ENCODE measurements at regions not wholly inside any gene's neighbourhood (a gene's known extent, or its start where the extent isn't known, plus 50 kb on each side); places are given as distances from the start of the nearest gene placed in this dataset.

DNA sequence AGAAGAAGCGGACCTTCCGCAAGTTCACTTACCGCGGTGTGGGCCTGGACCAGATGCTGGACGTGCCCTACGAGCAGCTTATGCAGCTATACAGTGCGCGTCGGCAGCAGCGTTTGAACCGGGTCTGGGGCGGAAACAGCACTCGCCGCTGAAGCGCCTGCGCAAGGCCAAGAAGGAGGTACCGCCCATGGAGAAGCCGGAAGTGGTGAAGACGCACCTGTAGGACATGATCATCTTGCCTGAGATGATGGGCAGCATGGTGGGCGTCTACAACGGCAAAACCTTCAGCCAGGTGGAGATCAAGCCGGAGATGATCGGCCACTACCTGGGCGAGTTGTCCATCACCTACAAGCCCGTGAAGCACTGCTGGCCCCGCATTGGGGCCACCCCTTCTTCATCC lies 390.4 kb upstream of the MEIS2 start:
- Mint-ChIP-seq H3K4me1 (ENCODE audit: insufficient read depth, unreplicated experiment) (no peaks in the 10 kb centered on the region), H3K27ac (ENCODE audit: low read depth, unreplicated experiment) (no peak overlapping the region), H3K27me3 (ENCODE audit: insufficient read depth, unreplicated experiment) (no peaks in the 10 kb centered on the region), H3K9me3 (ENCODE audit: unreplicated experiment) (peaks cover 37% of the 10 kb centered on the region), H3K36me3 (ENCODE audit: insufficient read depth, unreplicated experiment) (no peaks in the 10 kb centered on the region), H3K4me3 (ENCODE audit: unreplicated experiment) (no peak overlapping the region)
- no peak for TF ChIP-seq CTCF (IDR thresholded peaks at IDR 0.05; ENCODE audit: unreplicated experiment)
- no peak for DNase-seq (ENCODE audit: unreplicated experiment)
- ChIA-PET CTCF (no interaction called here), POLR2A (interaction anchor here (0.6 kb wide), 1 partner anchor 95 kb away, joined by 4 read pairs; no protein-coding TSS in a partner anchor)
- no TSS peak for BruUV-seq (replicated peaks)
- intact Hi-C loops (cut with micrococcal nuclease) = no loop called here

DNA sequence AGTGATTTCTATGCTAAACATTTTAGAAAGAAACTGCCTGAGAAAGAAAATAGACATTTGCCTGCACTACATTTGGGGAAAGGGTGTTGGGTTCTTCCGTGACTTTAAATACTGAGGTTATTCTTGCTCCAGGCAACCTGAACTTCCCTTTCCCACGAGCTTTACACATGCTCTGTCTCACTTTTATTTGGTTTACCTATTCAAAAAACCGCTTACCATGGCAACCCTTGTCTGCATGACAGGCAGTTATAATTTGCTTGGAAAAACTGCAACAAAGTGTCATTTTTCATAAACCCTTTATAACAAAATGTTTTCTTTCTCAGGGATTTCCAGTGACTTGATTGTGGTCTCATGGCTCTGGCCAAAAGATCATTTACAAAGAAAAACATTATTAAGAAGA lies 416.3 kb upstream of the MEIS2 start:
- no peak for DNase-seq (ENCODE audit: unreplicated experiment)
- Mint-ChIP-seq H3K36me3 (ENCODE audit: insufficient read depth, unreplicated experiment) (no peaks in the 10 kb centered on the region), H3K27me3 (ENCODE audit: insufficient read depth, unreplicated experiment) (no peaks in the 10 kb centered on the region), H3K27ac (ENCODE audit: low read depth, unreplicated experiment) (no peak overlapping the region), H3K9me3 (ENCODE audit: unreplicated experiment) (peaks cover 27% of the 10 kb centered on the region), H3K4me1 (ENCODE audit: insufficient read depth, unreplicated experiment) (no peaks in the 10 kb centered on the region), H3K4me3 (ENCODE audit: unreplicated experiment) (no peak overlapping the region)
- no TSS peak for BruUV-seq (replicated peaks)
- POLR2A ChIA-PET = no interaction called here
- no peak for TF ChIP-seq CTCF (IDR thresholded peaks at IDR 0.05; ENCODE audit: unreplicated experiment)
- intact Hi-C loops (cut with micrococcal nuclease) = no loop called here
- CTCF ChIA-PET = interaction anchor here (0.7 kb wide), 1 partner anchor 9 kb away, joined by 3 read pairs; no protein-coding TSS in a partner anchor

DNA sequence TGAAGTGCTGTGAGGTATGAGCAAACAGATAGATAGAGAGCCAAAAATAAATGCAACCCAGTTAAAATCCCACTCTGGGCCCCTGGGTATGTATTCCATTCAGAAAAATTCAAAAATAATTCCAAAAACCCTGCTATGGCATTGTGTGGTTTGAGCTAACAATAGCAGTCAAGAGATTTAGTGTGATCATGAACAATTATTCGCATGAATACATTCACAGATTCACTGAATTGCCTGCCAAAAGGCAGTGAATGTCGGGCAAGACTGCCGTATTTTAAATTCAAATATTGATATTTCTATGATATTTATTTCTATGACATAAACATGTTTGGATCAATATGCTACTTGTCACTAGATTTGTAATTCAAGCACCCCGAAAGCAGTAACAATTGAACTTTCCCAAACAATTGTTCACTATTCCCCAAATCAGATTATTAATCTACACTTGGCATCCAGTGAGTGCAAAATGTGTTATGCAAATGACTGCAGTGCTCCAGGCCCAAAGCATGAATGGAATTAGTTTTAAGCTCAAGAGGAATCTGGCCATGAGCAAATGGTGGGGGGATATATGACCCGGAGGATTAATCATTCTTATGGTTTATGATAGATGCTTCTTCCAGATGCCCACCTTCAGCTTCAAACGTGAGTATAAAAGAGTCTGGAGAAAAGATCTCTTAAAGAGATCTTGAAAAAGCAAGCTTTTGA lies 417.0 kb upstream of the MEIS2 start:
- Mint-ChIP-seq H3K9me3 (ENCODE audit: unreplicated experiment) (peaks cover 33% of the 10 kb centered on the region), H3K27me3 (ENCODE audit: insufficient read depth, unreplicated experiment) (no peaks in the 10 kb centered on the region), H3K4me1 (ENCODE audit: insufficient read depth, unreplicated experiment) (no peaks in the 10 kb centered on the region), H3K4me3 (ENCODE audit: unreplicated experiment) (no peak overlapping the region), H3K36me3 (ENCODE audit: insufficient read depth, unreplicated experiment) (no peaks in the 10 kb centered on the region), H3K27ac (ENCODE audit: low read depth, unreplicated experiment) (no peak overlapping the region)
- no TSS peak for BruUV-seq (replicated peaks)
- ChIA-PET POLR2A (no interaction called here), CTCF (interaction anchor here (0.6 kb wide), 1 partner anchor 21 kb away, joined by 3 read pairs; no protein-coding TSS in a partner anchor)
- intact Hi-C loops (cut with micrococcal nuclease) = no loop called here
- no peak for TF ChIP-seq CTCF (IDR thresholded peaks at IDR 0.05; ENCODE audit: unreplicated experiment)
- DNase-seq (ENCODE audit: unreplicated experiment) = no peak

- Mint-ChIP-seq H3K4me3 (ENCODE audit: unreplicated experiment) (no peak overlapping the region), H3K36me3 (ENCODE audit: insufficient read depth, unreplicated experiment) (no peaks in the 10 kb centered on the region), H3K9me3 (ENCODE audit: unreplicated experiment) (peaks cover 28% of the 10 kb centered on the region), H3K27me3 (ENCODE audit: insufficient read depth, unreplicated experiment) (no peaks in the 10 kb centered on the region), H3K4me1 (ENCODE audit: insufficient read depth, unreplicated experiment) (no peaks in the 10 kb centered on the region), H3K27ac (ENCODE audit: low read depth, unreplicated experiment) (no peak overlapping the region)
- intact Hi-C loops (cut with micrococcal nuclease) = no loop called here
- TF ChIP-seq CTCF (IDR thresholded peaks at IDR 0.05; ENCODE audit: unreplicated experiment) = no peak
- no TSS peak for BruUV-seq (replicated peaks)
- ChIA-PET POLR2A (no interaction called here), CTCF (no interaction called here)
- DNase-seq (ENCODE audit: unreplicated experiment) = no peak
Measured at GRCh38 chr15:37518436-37518835, 416.0 kb upstream of the TMCO5A start.
